ENCODE measurements at regions not wholly inside any gene's neighbourhood (a gene's known extent, or its start where the extent isn't known, plus 50 kb on each side); places are given as distances from the start of the nearest gene placed in this dataset.

DNA sequence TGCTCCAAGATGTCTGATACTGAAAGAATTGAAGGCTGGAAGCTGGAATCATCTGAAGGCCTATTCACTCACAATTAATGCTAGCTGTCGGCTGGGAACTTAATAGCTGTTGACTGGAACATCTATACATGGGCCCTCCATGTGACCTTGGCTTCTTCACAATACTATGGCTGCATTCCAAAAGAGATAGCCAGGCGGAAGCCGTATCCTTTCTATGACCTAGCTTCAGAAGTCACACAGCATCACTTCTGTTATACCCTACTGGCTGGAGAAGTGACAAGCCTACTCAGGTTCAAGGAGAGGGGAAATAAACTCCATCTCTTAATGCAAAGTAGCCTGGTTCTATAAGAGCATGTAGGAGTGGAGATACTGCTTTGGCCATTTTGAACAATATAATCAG lies 50.9 kb upstream of the SPRED1 start:
- TF ChIP-seq POLR2AphosphoS5 (IDR thresholded peaks at IDR 0.05) = peak in 1 of 3 donors; percentile 57
- no peak for TF ChIP-seq POLR2A (IDR thresholded peaks at IDR 0.05)
- no peaks in the 10 kb centered on the region for H3K9me3 ChIP-seq
- no peaks in the 10 kb centered on the region for H3K36me3 ChIP-seq
- peaks cover 0 to 4% (median 0%) of the 10 kb centered on the region in 7 donors for H3K27me3 ChIP-seq (replicated peaks in 1 of 7)
- H3K4me1 ChIP-seq = peaks cover 0 to 16% (median 9%) of the 10 kb centered on the region in 6 donors
- DNase-seq = no peak
- intact Hi-C loops (cut with DNase I; ENCODE audit: low total_unique reads) = no loop called here
- 54 to 74% (median 60%) methylated on average over 3 of the region's 3 CpGs for WGBS, 5 donors
- H3K27ac ChIP-seq = peak overlapping the region in 4 of 8 donors; percentile 7 to 49 (median 14)
- H3K4me3 ChIP-seq = no peak overlapping the region

DNA sequence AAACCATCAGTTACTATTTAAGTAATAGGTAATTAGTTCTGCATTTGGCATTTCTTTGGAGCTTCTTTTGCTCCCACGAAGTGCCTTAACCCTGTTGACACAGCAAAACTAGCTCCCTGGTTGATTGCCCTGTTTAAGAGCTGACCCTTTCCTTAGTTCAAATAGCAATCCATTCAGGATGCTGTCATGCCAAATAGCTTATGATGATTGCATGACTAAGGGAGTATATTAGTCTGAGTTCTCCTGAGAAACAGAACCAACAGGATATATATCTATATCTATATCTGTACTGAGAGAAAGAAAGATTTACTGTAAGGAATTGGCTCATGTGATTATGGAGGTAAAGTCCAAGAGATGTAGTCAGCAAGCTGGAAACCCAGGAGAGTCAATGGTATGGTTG lies 50.3 kb upstream of the SPRED1 start:
- peaks cover 0 to 22% (median 14%) of the 10 kb centered on the region in 6 donors for H3K4me1 ChIP-seq
- H3K9me3 ChIP-seq = no peaks in the 10 kb centered on the region
- H3K27me3 ChIP-seq (replicated peaks in 1 of 7) = peaks cover 0 to 4% (median 0%) of the 10 kb centered on the region in 7 donors
- no peaks in the 10 kb centered on the region for H3K36me3 ChIP-seq
- no peak for TF ChIP-seq CTCF (IDR thresholded peaks at IDR 0.05 in 8 of 11, conservative IDR thresholded peaks at IDR 0.05 in 3 of 11)
- no peak for TF ChIP-seq POLR2AphosphoS5 (IDR thresholded peaks at IDR 0.05)
- TF ChIP-seq POLR2A (IDR thresholded peaks at IDR 0.05) = no peak
- WGBS, 5 donors = 39 to 60% (median 49%) methylated on average over 1 of the region's 1 CpG
- DNase-seq = no peak
- H3K27ac ChIP-seq = peak overlapping the region in 4 of 8 donors; percentile 7 to 23 (median 14)
- H3K4me3 ChIP-seq = no peak overlapping the region
- intact Hi-C loops (cut with DNase I; ENCODE audit: low total_unique reads) = no loop called here

Data from spleen (tissue), 11 donors.